ENCODE measurements at regions not wholly inside any gene's neighbourhood (a gene's known extent, or its start where the extent isn't known, plus 50 kb on each side); places are given as distances from the start of the nearest gene placed in this dataset.

DNA sequence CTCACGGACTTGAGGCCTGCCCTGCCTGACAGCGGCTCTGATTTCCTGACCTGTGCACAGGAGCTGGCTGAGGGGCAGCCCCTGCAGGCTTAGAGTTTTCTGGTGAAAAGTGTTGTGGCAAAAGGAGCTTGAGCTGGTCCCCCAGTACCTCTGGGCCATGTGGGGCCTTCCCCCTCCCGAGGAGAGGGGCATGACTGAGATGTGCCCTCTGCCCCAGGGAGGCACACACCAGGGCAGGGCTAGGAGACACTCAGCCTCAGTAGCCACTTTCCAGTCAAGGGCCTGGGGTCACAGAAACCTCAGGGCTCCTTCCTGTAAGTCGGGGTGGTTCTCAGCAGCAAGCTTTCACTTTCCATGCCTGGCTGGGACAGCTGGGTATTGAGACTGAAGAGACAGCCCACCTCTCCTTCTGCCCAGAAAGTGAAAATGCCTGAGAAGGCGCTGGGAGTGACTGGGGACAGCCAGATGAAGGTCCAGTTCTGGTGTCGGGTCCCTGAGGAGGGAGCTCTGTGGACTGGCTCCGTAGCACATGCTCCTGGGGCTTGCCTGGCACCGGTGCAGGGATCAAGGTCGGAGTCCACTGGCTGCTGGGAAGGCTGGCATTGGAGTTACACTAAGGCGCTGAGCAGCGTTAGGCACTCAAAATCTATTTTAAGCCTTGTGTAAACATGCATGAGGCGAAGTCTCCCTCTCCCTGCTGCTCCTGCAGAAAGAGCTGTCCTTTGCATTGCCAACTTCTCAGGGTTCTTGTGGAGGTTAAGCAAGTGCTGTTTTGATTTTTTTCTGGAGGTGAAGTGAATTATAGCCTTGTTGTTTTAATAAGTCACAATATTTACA, 394.9 kb downstream of the GADD45G start:
- peak overlapping the region; percentile 21; the same call in 1 of the 2 replicates for H3K4me3 ChIP-seq (ENCODE audit: low read length)
- no peak for TF ChIP-seq ZNF274 (IDR thresholded peaks at IDR 0.05; ENCODE audit: low read depth, low read length)

DNA sequence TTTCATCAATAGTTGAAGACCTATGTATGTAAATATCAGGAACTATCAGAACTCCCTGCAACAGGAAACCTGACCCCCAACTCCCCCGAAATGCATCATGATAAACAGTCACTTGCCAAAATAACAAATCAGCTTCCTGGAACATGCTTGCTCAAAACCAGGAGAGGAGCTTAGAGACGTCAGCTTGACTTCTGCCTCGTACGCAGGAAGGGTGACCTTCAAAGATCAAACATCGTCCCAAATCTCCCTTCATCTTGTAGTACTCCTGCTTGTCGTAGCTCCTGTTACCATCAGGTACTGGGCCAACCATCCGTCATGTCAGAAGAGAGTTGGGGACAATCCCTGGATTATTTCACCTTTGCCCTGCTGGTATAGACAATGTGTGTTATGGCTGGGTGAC, 396.1 kb downstream of the GADD45G start:
- TF ChIP-seq ZNF274 (IDR thresholded peaks at IDR 0.05; ENCODE audit: low read depth, low read length), result no peak
- no peak overlapping the region for H3K4me3 ChIP-seq (ENCODE audit: low read length)

DNA sequence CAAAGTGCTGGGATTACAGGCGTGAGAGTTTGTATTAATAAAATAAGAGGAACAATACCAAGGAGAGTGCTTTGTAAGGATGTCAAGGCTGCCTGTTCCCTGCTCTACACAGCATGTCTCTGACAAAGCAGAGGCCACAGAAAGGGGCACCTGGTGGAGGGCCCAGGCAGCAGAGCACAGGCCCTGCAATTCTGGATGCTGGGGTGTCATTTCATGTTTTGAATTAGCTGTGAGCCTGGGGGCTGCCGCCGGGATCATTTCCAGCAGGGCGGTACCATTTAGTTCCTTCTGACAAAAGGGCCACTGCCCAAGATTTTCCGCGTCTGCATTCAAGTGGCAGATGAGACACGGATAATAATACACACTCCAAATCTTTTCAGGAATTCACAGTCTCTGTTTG, 396.9 kb downstream of the GADD45G start:
- TF ChIP-seq ZNF274 (IDR thresholded peaks at IDR 0.05; ENCODE audit: low read depth, low read length), result no peak
- no peak overlapping the region for H3K4me3 ChIP-seq (ENCODE audit: low read length)

GRCh38 chr9:90002397-90003271, 397.8 kb downstream of the GADD45G start:
- TF ChIP-seq ZNF274 (IDR thresholded peaks at IDR 0.05; ENCODE audit: low read depth, low read length), result no peak
- no peak overlapping the region for H3K4me3 ChIP-seq (ENCODE audit: low read length)

GRCh38 chr9:90005388-90005787, 400.6 kb downstream of the GADD45G start:
- no peak for TF ChIP-seq ZNF274 (IDR thresholded peaks at IDR 0.05; ENCODE audit: low read depth, low read length)
- no peak overlapping the region for H3K4me3 ChIP-seq (ENCODE audit: low read length)

DNA sequence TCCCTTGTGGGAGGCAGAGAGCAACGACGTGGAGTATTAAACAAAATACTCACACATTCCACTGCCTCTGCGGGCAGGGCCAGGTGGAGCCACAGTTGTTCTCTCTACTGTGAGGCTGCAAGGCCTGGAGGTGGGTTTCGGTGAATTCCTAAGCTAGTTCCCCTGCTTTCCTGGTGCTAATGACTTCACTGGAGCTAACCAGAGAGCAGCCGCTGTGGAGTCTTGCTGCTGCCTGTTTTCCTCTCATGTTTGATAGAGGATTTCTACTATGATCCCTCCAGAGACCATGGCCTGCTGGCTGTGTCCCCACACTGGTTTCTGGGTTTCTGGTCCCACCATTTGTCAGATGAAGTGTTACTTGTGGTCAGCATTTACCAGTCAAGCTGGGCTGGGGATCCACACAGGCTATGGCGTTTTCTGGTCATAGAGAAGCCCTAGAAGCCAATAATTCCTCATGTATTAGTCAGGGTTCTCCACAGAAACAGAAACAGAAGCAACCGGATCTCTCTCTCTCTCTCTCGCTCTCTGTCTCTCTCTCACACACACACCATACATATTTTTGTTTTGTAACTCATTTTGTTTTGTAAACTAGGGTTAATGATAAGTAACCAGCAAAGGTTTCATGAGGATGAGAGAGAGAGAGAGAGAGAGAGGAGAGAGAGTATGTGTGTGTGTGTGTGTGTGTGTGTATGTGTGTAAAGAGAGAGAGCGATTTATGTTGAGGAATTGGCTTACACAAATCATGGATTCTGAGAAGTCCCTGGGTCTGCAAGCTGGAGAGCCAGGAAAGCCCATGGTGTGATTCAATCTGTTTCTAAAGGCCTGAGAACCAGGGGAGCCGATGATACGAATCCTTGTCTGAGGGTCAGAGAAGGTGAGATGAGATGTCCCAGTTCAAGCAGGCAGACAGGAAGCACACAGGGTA, 403.0 kb downstream of the GADD45G start:
- no peak overlapping the region for H3K4me3 ChIP-seq (ENCODE audit: low read length)
- no peak for TF ChIP-seq ZNF274 (IDR thresholded peaks at IDR 0.05; ENCODE audit: low read depth, low read length)

DNA sequence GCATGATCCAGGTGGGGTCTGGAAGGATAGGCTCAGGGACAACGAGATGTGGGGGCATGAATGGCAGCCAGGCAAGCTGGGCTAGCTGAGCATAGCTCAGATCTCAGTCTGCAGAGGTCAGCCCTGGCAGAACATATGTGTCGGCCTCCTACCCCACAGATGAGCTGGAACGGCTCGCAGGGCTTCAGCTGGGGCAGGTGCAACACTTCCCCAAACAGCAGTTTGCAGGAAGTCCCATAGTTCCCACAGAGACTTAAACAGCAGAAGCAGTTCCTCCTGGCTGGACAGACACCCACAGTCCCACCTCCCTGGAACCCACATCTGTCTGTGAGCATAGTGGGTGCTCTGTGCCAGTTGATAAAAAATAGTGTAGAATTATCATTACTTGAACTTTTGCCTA, 404.6 kb downstream of the GADD45G start:
- TF ChIP-seq ZNF274 (IDR thresholded peaks at IDR 0.05; ENCODE audit: low read depth, low read length), result no peak
- no peak overlapping the region for H3K4me3 ChIP-seq (ENCODE audit: low read length)

GRCh38 chr9:90010793-90011192, 406.0 kb downstream of the GADD45G start:
- no peak overlapping the region for H3K4me3 ChIP-seq (ENCODE audit: low read length)
- no peak for TF ChIP-seq ZNF274 (IDR thresholded peaks at IDR 0.05; ENCODE audit: low read depth, low read length)

DNA sequence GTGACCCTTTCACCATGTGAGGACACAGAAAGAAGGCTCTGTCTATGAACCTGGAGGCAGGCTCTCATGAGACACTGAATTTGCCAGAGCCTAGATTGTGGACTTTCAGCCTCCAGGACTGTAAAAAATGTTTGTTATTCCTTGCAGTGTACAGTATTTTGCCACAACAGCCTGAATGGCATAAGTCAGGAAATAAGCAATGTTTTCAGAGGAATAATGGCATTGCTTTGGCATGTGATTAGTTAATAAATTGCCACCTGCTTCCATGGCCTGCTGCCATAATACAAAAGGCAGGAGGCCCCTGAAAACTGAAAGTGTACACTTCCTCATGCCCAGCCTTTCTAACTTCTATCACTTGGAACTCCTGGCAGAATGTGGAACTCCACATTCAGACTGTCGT, 408.1 kb downstream of the GADD45G start:
- H3K4me3 ChIP-seq (ENCODE audit: low read length), result no peak overlapping the region
- no peak for TF ChIP-seq ZNF274 (IDR thresholded peaks at IDR 0.05; ENCODE audit: low read depth, low read length)

- no peak overlapping the region for H3K4me3 ChIP-seq (ENCODE audit: low read length)
- no peak for TF ChIP-seq ZNF274 (IDR thresholded peaks at IDR 0.05; ENCODE audit: low read depth, low read length)
Measured at GRCh38 chr9:90013778-90014177, 409.0 kb downstream of the GADD45G start.

DNA sequence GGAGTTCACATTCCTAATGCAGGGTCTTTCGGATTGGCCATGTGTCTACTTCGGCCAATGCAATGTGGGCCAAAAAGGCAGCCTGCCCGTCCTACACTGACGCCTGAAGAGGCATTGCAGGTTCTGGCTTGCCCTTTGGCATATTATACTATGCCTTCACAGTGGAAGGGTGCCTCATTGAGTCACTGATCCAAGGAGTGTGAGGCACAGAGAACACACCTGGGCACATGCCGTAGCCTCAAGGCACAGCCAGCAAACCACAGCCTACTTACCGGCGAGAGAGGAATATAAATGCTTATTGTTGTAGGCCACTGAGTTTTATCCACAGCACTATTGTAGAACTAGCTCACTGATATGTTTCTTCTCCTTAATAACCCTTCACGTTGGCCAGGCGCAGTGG, 409.6 kb downstream of the GADD45G start:
- TF ChIP-seq ZNF274 (IDR thresholded peaks at IDR 0.05; ENCODE audit: low read depth, low read length), result no peak
- H3K4me3 ChIP-seq (ENCODE audit: low read length), result no peak overlapping the region

- TF ChIP-seq ZNF274 (IDR thresholded peaks at IDR 0.05; ENCODE audit: low read depth, low read length), result no peak
- no peak overlapping the region for H3K4me3 ChIP-seq (ENCODE audit: low read length)
Measured at GRCh38 chr9:90016272-90016671, 411.5 kb downstream of the GADD45G start.

DNA sequence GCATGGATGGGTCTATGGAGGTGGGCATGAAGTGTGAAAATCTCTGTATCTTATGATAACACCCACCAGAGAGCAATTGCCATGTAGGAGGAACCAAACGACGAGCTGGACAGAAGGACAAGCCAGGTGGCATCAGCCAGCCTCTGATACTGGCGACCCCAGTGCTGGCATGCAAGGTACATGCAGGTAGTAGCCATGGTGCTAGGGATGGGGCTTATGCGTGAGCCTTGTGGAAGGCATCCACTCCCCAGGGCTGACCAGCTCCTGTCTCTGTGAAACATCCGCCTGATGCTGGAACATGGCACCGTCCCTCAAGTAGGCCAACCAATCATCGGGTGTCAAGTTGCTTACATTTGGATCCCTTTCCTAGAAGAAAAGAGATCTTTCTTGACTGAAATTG, 412.9 kb downstream of the GADD45G start:
- H3K4me3 ChIP-seq (ENCODE audit: low read length), result no peak overlapping the region
- TF ChIP-seq ZNF274 (IDR thresholded peaks at IDR 0.05; ENCODE audit: low read depth, low read length), result no peak

- no peak overlapping the region for H3K4me3 ChIP-seq (ENCODE audit: low read length)
- TF ChIP-seq ZNF274 (IDR thresholded peaks at IDR 0.05; ENCODE audit: low read depth, low read length), result no peak
Measured at GRCh38 chr9:90018688-90019087, 413.9 kb downstream of the GADD45G start.

Data from GM08714 (cell line).